ENCODE measurements at regions not wholly inside any gene's neighbourhood (a gene's known extent, or its start where the extent isn't known, plus 50 kb on each side); places are given as distances from the start of the nearest gene placed in this dataset.
"Not testable (repeated sequence)": the region's sequence is repeated elsewhere in the genome, so short reads cannot be mapped to it uniquely, and the experiment has no call there.

DNA sequence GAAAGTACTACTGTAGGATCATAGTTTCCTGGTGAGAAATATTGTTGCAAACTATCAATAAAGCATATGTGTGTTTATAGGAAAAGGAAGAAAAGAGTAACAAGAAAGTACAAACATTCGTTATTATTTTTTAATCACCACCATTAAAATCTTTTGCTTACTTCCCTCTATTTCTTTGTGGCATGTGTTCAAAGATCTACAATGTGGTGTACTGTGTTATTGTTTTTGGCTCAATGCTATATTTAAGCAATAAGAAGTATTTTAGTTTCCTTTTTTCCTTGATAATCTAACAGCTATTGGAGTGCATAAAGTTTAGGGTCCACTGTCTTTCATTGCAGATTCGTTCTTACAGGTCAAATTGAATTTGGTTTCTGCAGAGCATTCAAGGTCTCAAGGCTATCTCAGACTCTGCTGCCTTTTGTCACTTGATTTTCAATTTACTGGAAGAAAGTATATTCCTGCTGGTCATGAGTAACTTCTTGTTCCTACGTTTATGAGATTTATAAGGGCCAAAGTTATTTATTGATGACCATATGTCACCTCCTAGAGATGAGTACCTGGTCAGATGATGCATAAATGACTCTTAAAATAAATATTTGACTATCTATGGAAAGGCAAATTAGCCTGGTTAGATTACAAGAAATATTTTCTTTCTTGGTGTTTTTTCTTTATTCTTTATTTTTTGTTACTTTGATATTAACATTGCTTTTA is 323.0 kb downstream of the TMEM167A start:
- no peak for DNase-seq (ENCODE audit: low read depth)

DNA sequence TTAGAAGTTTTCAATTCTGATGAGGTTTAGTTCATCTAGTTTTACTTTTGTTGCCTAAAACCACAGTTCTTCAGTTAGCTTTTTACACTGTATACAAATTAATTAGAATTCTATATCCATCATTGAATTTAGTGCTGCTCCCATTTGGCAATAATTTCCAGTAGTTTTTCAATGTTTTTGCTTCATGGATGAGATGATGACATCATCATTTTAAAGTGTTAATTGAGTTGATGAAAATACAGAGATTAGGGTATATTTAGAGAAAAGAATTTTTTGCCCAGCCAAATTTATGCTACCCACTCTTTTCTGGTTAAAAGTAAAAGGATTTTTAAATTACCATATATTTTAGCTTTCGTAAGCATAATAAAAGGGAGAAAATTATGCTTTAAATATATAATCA is 323.8 kb downstream of the TMEM167A start:
- no peak for DNase-seq (ENCODE audit: low read depth)

DNA sequence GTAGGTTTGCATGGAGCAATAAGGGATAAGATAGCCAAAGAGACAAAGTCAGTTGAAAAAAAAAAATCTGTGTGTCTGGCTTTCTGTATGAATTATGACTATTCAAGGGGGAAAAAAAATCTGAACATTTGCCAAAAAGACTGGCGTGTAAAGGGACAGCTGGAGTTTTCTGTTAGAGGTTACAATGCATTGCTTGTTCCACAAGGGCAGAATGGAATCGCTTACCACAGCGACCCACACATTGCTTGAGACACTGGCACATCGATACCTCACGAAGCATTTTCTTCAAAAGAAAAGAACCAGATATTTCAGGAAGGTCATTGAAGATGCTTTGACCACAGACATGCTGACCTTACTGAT is 327.8 kb downstream of the TMEM167A start:
- no peak for DNase-seq (ENCODE audit: low read depth)

DNA sequence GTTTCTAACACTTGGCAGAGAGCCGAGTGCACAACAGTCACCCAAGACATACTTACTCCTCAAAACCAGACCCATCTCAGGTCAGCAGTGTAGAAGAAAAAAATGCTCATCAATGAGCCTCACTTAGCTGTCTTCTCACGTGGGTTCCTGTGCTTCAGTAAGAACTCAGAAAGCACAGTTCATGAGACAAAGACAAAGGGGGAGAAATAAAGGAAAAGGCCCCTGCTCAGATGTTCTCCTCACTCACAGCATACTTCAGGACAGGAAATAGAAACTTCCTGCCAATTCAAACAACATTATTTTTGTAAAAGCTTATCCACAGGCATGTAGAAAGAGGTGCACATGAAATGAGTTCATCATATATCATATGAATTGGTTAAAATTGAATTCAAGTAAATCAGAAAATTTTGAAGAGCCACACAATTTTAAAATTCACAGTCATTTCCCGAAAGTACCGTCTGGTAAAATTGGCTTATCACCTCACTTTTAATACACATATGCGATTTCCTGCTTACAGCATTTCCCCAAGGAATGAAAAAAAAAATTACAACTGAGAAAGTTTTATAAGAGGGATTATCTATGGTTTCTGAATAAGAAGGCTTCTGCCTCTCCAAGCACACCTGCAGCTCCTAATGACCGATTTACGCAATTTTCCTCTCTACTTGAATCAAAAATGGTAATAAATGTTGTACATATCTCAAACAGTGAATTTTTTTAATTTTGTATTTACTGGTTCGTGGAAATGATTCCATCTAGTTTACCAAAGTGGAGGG is 328.3 kb downstream of the TMEM167A start:
- DNase-seq (ENCODE audit: low read depth), result no peak

DNA sequence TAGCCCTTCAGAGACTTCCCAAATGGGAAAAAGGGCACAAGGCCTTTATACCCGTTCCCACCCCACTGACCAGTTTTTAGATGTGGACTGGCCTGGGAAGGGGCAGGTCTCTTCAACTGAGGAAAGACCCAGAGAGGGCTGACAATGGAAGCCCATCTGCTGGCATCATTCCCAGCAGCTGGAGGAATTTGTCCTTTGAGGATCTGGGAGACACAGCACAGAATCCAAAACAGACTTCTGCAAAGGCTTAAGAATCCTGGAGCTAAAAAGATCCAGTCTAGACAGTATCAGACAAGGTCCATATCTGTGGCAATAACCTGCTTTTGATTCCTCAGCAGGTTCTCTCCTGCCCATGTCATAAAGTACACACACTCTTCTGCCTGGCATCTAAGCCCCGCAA is 329.2 kb downstream of the TMEM167A start:
- no peak for DNase-seq (ENCODE audit: low read depth)

DNA sequence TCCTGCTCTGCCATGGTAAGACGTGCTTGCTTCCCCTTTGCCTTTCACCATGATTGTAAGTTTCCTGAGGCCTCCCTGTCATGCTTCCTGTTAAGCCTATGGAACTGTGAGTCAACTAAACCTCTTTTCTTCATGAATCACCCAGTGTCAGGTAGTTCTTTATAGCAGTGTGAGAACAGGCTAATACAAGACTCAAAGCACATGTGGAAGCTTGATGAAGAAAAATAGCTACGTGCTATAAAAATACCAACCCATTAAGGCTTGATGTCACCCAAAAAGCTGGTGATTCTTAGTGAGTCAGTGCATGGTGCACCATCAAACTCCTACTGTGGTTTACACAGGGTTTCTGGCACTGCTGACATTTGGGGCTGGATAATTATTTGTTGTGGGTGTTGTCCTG is 332.2 kb downstream of the TMEM167A start:
- DNase-seq (ENCODE audit: low read depth), result no peak

DNA sequence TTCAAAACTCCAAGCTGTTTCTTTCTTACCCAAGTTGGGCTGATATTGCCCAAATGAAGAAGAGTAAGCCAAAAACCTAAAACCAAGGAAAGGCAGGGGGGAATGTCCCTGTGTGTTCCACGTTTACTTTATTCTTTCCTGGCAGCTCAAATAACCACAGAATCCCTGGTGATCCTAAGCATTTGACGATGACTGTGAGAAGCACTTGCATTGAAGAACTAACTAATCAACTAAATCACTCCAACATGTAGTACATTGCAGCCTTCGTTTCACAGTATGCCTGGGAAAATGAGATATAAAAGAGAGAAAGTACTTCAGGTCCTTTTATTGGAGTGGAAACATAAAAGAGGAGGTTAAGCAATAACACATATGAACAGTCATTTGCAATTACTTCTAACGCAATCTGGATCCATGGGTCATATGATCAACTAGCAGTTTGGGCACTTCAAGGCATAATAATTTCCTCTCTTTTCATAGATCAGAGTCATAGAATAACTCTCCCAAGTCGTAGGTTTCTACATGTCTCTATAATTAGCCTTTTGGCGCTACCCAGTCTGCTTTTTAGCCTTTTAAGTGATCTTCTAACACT is 338.4 kb downstream of the TMEM167A start:
- DNase-seq (ENCODE audit: low read depth), result no peak

DNA sequence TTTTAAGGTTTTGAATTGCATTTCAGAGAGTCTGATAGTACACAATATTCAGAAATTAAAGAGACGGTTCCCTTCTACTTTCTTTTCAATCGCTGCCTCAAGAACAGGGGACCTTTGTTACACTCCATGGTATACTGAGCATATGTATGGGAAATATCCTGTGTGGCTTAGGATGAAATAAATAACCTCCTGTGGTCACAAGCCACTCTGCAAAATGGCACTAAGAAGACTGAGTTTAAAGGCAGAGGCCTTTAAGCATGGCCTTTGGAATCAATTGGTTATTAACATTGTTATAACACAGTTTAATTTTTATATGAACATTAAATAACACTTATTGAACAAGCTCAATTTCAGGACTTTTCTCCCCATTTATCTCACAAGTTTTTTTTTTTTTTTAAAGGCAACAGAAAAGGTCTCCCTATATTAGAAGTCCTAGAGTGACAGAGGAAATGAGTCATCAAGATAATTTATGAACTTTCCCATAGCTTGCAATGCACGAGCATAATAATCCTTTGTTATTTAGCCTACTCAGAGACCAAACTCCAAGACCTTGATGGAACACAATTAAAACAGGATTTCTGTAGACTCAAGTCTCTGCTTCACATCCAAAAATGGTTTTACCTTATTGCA is 341.9 kb downstream of the TMEM167A start:
- DNase-seq (ENCODE audit: low read depth), result no peak

DNA sequence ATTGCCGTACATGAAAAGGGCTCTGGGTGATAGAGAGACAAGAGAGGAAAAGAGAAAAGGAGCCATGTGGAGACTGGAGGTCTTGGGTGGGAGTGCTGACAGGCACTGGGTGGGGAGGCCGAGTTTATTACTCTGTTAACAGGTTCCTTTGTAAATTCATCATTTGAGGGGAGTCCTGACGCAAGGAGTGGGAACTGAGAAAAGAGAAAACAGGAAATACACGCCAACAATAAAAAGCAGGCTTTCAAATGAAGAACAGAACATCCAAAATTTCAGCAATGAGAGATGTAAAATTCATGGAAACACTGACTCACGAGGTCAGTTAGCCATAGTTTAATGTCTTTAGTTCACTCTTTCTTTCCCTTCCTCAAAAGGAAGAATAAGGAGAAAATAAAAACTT is 342.8 kb downstream of the TMEM167A start:
- DNase-seq (ENCODE audit: low read depth), result no peak

DNA sequence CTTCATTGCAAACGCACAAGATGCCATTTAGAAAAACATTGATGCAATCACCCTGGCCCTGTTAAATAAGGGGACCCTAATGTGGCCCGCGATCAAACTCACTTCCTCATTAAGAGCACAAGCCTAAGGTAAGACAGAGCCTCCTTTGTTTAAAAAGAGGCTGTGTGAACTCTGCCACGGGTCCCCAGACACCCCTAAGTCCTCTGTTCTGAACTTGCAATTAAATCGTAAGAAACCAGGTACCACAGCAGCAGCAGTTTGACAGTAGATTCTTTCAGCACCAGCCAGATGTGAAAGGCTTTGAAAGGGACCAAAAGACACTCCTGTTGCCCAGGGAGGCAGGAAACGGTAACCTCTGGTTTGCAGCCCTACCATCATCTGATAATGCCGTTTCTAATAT is 346.3 kb downstream of the TMEM167A start:
- DNase-seq (ENCODE audit: low read depth), result no peak

DNA sequence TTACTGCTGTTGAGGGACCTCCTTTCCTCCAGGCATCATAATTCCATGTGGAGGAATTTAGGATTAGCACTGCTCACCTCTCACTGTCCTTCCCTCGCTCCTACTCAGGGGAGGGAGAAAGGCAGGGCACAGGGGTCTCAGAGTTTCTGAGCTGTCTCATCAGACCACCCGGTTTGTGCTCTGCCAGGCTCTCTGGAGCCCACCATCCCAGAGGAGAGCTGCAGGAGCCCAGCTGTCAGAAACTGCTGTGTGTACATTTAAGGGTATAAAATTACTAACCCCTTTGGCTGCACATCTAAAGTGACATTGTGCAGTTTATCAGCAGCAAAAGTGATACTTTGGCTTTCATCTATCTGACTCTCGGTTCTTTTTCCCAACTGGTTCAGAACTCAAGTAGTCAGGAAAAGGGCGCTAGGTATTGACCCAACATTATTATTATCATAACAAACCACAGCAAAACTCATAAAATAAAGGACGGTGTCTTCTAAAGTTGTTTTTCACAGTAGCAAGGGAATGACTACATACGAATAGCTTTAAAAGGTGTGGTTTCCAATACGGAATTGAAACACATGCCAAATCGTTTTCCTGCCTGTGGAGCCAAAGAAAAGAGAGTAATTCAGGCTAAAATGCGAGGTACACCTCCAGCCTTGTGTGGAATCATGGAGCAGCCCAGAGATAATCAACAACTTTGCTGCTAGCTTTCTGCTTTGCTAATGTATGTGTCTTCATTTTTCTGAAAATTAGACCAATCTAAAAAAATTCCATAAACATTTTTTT is 348.1 kb downstream of the TMEM167A start:
- DNase-seq (ENCODE audit: low read depth), result no peak

DNA sequence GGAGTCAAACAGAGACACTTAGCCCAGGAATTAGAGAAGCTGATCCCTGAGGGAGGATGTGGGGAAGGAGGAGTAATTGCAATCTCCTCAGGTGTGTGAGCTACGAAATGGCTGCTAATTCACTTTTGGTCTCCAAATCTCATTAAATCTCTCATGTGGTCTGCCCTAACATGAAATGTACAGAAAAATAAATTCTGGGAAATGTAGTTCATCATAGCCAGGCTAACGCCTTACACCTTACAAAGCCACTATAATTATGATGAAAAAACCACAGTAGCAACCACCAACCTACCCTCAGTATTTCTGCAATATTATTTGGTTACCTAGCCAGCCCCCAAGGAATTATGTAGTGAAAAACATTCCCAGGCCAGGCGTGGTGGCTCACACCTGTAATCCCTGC is 354.0 kb downstream of the TMEM167A start:
- DNase-seq (ENCODE audit: low read depth), result no peak

DNA sequence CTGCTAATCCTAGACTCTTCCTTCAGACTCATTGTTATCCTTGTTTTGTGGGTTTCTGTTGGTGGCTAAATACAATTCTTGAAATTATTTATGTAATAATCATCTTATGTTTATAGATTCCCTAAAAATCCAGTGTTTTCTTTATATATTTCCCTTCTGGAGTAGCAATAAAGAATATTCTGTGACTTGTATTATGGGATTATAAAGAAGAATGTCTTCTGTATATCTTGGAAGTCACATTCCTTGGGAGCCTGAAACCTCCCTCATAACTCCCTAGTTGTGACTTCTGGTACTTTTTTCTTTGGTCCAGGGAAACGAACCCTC is 356.1 kb downstream of the TMEM167A start:
- no peak for DNase-seq (ENCODE audit: low read depth)

DNA sequence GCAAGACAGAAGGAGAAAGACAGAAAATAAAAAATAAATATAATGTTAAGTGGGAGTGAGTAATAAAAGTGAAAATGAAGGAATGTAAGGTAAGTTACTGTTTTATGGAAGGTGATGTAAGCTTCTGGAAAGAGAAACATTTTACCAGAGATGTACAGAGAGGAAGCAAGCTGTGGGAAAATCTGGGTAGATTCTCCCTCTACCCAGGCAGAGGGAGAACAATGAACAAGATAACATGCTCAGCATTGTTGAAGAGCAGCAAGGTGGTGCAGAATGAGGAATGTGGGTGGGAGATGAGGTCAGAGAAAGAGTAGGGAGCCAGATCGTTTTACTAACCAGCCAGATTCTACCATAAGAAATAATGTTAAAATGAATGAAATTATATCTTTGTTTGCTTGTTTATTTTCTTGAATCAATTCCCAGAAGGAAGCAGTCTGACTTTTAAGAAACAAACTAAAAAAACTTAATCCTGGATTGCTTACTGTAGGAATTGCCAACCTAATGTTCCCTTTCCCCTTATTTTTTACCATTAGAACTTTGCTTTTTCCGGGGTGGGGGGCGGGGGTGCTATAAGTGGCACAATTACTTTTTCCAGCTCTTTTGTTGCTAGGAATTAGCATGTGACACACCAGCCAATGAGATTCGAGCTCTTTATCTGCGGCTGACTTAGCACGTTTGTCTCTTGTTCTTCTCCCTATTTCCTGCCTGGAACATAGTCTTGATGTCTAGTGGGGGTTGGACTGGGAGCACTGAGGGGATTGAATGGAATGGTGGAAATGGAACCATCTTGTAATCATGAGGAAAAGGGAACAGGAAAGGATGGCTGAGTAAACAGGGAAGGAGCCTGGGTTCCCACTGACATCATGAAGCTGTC is 356.7 kb downstream of the TMEM167A start:
- DNase-seq (ENCODE audit: low read depth), result no peak

DNA sequence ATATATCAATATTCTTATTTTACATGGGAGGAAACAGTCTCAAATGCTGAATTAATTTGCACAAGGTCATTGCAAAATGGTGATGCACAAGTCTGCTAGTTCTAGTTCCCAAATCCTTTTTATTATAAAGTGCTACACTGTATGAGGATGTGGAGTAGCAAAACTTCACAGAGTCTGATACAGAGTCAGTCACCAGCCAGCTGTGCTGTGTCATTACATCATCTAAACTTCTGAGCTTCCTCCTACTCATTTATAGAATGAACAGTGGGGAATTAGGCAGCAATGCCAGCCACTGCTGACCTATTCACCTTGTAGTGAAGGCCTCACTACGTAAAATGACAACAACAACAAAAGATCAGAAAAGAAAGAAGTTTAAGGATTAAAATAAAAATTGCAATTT is 357.8 kb downstream of the TMEM167A start:
- no peak for DNase-seq (ENCODE audit: low read depth)

DNA sequence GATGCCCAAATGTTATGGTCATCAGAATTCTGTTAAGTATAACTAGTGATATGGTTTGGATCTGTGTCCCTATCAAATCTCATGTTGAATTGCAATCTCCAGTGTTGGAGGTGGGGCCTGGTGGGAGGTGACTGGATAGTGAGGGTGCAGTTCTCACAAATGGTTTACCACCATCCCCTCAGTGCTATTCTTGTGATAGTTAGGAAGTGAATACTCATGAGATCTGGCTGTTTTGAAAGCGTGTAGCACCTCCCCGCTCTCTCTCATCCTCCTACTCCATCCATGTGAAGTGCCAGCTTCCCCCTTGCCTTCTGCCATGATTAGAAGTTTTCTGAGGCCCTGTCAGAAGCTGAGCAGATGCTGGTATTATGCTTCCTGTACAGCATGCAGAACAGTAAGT is 359.5 kb downstream of the TMEM167A start:
- DNase-seq (ENCODE audit: low read depth), result no peak

DNA sequence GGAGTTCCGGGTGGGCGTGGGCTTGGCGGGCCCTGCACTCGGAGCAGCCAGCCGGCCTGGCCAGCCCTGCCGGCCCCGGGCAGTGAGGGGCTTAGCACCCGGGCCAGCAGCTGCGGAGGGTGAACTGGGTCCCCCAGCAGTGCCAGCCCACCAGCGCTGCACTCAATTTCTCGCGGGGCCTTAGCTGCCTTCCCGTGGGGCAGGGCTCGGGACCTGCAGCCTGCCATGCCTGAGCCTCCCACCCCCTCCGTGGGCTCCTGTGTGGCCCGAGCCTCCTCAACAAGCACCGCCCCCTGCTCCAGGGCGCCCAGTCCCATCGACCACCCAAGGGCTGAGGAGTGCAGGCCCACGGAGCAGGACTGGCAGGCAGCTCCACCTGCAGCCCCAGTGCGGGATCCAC is 362.5 kb downstream of the TMEM167A start:
- not testable (repeated sequence) for DNase-seq (ENCODE audit: low read depth)

DNA sequence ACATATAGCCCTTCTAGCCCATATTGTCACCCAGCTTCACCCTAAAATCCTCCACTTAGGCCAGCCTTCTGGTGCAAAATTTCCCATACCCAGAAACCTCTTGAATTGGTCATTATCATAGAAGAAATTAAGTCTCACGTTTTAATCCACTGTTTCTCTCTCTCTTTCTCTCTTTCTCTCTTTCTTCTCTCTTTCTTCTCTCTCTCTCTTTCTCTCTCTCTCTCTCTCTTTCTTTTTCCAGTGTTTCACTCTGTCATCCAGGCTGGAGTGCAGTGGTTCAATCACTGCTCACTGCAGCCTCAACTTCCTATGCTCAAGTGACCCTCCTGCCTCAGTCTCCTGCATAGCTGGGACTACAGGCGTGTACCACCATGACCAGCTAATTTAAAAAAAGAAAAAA is 363.4 kb downstream of the TMEM167A start:
- no peak for DNase-seq (ENCODE audit: low read depth)

DNA sequence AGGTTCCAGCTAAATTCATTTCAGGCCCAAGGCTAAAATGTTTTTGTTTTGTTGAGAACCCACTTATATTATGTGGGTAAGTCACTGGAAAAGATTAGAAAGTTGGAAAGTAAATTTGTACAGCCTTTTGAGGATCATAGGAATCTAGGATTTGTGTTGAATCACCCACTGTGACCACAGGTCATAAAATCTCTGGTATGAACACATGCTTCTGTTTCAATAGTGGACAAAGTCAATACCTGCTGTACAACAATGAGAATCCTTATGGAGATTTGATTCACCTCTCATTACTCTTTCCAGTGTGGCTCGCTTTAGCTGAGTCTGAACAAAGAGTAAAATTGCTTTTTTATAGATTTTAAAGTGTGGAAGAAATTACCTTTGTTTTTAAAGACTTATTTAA is 369.5 kb downstream of the TMEM167A start:
- no peak for DNase-seq (ENCODE audit: low read depth)

DNA sequence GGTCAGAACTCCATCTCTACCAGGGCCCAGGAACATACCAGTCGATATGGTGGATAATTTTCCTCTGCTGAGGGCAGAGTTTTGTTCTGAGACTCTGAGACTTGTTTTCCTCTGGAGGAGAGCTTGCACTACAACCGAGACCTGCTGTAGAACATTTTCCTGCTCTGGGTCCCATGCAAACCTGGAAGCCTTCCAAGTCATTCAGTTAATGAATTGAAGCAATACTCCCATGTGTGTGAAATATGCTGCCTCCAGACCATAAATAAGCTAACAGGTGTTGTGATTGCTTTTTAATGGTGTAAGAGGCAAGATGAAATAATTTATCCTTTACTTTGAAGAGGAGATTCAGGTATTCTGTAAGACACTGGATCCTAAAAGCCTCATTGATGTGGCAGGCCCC is 372.8 kb downstream of the TMEM167A start:
- no peak for DNase-seq (ENCODE audit: low read depth)

DNA sequence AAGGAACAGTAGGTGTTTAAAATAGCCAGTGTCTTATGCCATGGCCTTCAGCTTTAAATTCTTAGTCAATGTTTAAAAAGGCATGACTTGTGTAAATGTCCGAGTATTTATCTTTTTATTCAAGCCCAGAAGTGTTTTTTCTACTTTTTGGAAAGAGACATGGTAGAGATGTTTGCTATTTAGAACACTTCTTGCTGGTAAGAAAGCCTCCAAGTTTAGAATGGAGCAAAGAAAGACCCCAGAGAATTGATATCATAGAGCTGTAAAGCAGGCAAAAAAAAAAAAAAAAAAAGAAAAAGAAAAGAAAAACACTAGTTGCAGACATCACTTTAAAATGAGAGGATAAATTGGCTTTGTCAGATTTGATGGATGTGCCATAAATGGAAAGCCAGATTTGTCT is 375.1 kb downstream of the TMEM167A start:
- no peak for DNase-seq (ENCODE audit: low read depth)

Data from stimulated activated CD4-positive, alpha-beta T cell treated with anti-CD3 and anti-CD28 coated beads, Interleukin-2, amount 100 ng/mL, for 4 hours (primary cell).